ENCODE measurements at regions not wholly inside any gene's neighbourhood (a gene's known extent, or its start where the extent isn't known, plus 50 kb on each side); places are given as distances from the start of the nearest gene placed in this dataset.

DNA sequence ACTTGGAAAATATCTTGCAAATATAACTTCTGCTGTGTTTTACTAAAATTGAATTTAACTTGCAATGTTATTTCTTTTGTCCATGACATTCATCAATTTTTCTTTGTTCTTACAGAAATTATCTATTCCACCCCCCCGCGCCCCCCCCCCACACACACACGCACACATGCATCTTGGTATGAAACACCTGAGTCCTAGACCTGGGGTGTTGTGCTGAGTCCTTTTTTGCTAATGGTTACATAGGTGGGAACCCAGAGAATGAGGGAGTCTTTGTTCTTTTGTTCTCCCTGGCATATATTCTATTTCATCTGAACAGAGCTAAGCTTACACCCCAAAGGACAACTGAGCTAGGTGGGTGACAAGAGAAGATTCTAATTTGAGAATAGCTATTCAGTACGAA, 308.9 kb downstream of the CWC27 start:
- TF ChIP-seq, protein P1, sequence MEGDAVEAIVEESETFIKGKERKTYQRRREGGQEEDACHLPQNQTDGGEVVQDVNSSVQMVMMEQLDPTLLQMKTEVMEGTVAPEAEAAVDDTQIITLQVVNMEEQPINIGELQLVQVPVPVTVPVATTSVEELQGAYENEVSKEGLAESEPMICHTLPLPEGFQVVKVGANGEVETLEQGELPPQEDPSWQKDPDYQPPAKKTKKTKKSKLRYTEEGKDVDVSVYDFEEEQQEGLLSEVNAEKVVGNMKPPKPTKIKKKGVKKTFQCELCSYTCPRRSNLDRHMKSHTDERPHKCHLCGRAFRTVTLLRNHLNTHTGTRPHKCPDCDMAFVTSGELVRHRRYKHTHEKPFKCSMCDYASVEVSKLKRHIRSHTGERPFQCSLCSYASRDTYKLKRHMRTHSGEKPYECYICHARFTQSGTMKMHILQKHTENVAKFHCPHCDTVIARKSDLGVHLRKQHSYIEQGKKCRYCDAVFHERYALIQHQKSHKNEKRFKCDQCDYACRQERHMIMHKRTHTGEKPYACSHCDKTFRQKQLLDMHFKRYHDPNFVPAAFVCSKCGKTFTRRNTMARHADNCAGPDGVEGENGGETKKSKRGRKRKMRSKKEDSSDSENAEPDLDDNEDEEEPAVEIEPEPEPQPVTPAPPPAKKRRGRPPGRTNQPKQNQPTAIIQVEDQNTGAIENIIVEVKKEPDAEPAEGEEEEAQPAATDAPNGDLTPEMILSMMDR (IDR thresholded peaks at IDR 0.05) = no peak
- TF ChIP-seq TCF7L2 (IDR thresholded peaks at IDR 0.05; ENCODE audit: low read depth, low read length) (no peak), POLR2AphosphoS5 (IDR thresholded peaks at IDR 0.05; ENCODE audit: low read depth, low read length) (no peak), SIN3A (IDR thresholded peaks at IDR 0.05; ENCODE audit: borderline replicate concordance, insufficient read depth, low read depth, low read length) (no peak)

Data from Panc1 (cell line).